SK-N-SH (cell line): ENCODE measurements at regions not wholly inside any gene's neighbourhood (a gene's known extent, or its start where the extent isn't known, plus 50 kb on each side); places are given as distances from the start of the nearest gene placed in this dataset.

ENCODE experiments used
- CTCF ChIP-seq: fragments of 200-600 bp; sonication (generic); IDR thresholded peaks from 2 replicates; pipeline ENCODE4 v1.6.1; 2017; ENCODE audit warnings: antibody characterized with exemption, mild to moderate bottlenecking, moderate library complexity
- ELF1 ChIP-seq: IDR thresholded peaks from 2 replicates; pipeline ENCODE4 v1.4.0; 2012
- EP300 ChIP-seq, 2 experiments: IDR thresholded peaks; 2 replicates each; pipeline versions ENCODE4 v1.4.0 to v1.6.1; 2012; ENCODE audit warnings: borderline replicate concordance in 1 of 2, low read depth in 1 of 2, low read length in 1 of 2
- FOSL2 ChIP-seq: IDR thresholded peaks from 2 replicates; pipeline ENCODE4 v1.4.0; 2012; ENCODE audit warnings: low read depth, mild to moderate bottlenecking, moderate library complexity, borderline replicate concordance
- FOXJ3 ChIP-seq: sonication (generic); formaldehyde crosslinking; IDR thresholded peaks from 2 replicates; pipeline ENCODE4 v1.5.1; 2020; ENCODE audit warnings: mild to moderate bottlenecking, missing genetic modification reagents
- RFX5 ChIP-seq: IDR thresholded peaks from 2 replicates; pipeline ENCODE4 v1.6.1; 2012; ENCODE audit warnings: mild to moderate bottlenecking, improper control_type of control experiment, low read length
- TAF1 ChIP-seq: IDR thresholded peaks from 2 replicates; pipeline ENCODE4 v1.6.1; 2012; ENCODE audit warnings: low read depth, mild to moderate bottlenecking, low read length, moderate library complexity, borderline replicate concordance
- USF1 ChIP-seq: IDR thresholded peaks from 2 replicates; pipeline ENCODE4 v1.4.0; 2012; ENCODE audit warnings: low read depth, borderline replicate concordance
- YY1 ChIP-seq: IDR thresholded peaks from 2 replicates; pipeline ENCODE4 v1.4.0; 2012; ENCODE audit warnings: low read depth, mild to moderate bottlenecking
- ZBTB33 ChIP-seq: IDR thresholded peaks from 2 replicates; pipeline ENCODE4 v1.4.0; 2012; ENCODE audit warnings: low read depth, borderline replicate concordance

- TF ChIP-seq CTCF = no peak
- no peak for TF ChIP-seq USF1
- TF ChIP-seq FOSL2 = no peak
- no peak for TF ChIP-seq RFX5
- TF ChIP-seq ZBTB33 = no peak
- no peak for TF ChIP-seq YY1
- TF ChIP-seq EP300 (IDR thresholded peaks at IDR 0.05; ENCODE audit: borderline replicate concordance in 1 of 2, low read depth in 1 of 2, low read length in 1 of 2) = no peak
- TF ChIP-seq ELF1 = no peak
- TF ChIP-seq TAF1 = no peak
- TF ChIP-seq FOXJ3 (CRISPR knock-in tag) = no peak
Observed at GRCh38 chr3:178386401-178386800, 149.8 kb upstream of the KCNMB2 start.
